ENCODE measurements at regions not wholly inside any gene's neighbourhood (a gene's known extent, or its start where the extent isn't known, plus 50 kb on each side); places are given as distances from the start of the nearest gene placed in this dataset.
"Not testable (repeated sequence)": the region's sequence is repeated elsewhere in the genome, so short reads cannot be mapped to it uniquely, and the experiment has no call there.

DNA sequence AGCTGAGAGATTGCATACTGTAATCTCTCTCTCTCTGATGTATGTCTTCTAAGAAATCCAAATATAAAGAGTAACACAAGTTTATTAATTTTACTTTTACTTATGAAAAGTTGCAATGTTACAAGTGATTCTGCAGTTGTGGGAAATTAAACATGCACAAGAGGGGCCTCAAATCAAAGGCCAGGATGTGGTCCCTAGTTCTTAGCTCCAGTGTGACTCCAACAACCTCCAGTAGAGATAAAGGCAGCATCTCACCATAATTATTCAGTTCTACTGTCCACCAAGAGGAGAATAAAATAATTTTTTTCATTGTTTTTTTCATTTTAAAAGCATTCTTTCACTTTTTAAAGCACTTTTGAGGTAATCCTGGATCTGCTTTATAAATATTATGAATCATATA, 223.3 kb downstream of the RAP2B start:
- DNase-seq, result no peak

- DNase-seq, result no peak
Measured at GRCh38 chr3:153392363-153392762, 230.3 kb downstream of the RAP2B start.

DNA sequence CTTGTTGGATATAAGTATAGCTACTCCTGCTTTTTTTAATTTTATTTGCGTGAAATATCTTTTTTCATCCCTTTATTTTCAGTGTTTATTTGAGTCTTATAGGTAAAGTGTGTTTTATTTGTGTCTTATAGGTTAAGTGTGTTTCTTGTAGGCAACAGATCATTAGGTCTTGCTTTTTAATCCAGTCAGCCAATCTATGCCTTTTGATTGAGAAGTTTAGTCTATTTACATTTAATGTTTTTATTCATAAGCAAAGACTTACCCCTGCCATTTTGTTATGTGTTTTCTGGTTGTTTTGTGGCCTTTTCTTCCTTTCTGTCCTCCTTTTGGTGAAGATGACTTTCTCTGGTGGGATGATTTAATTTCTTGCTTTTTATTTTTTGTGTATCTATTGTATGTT, 232.0 kb downstream of the RAP2B start:
- DNase-seq, result no peak

GRCh38 chr3:153396581-153396980, 234.6 kb downstream of the RAP2B start:
- no peak for DNase-seq

- no peak for DNase-seq
Measured at GRCh38 chr3:153397794-153398193, 235.8 kb downstream of the RAP2B start.

GRCh38 chr3:153399636-153400035, 237.6 kb downstream of the RAP2B start:
- no peak for DNase-seq

DNA sequence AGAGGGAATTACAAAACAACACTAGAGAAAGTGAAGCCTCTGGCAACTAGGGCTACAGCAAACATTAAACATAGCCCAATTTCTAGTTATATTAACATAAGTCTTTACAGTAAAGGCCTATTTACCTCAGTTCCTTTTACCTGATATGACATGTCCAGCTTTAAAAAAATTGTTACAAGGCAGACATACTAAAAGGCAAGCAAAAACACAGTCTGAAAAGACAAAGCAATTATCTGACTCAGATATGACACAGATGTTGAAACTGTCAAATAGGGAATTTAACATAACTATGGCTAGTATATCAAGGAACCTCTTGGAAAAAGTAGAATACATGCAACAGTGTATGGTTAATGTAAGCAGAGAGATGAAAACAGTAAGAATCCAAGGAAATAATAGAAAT, 238.6 kb downstream of the RAP2B start:
- no peak for DNase-seq

- DNase-seq, result no peak
Measured at GRCh38 chr3:153404157-153404556, 242.1 kb downstream of the RAP2B start.

DNA sequence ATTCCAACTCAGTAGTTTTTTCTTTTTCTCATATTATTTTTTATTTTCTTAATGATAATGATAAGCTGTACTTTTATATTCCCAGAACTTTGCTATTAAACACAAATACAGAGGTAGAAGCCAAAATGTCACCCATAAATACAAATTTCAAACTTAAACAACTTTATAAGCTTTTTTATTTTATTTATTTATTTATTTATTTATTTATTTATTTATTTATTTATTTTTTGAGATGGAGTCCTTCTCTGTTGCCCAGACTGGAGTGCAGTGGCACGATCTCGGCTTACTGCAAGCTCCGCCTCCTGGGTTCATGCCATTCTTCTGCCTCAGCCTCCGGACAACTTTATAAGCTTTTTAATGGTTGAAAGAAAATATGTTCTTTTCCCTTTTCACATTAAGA, 243.3 kb downstream of the RAP2B start:
- not testable (repeated sequence) for DNase-seq

- no peak for DNase-seq
Measured at GRCh38 chr3:153410517-153410916, 248.5 kb downstream of the RAP2B start.

- DNase-seq, result no peak
Measured at GRCh38 chr3:153414982-153415381, 253.0 kb downstream of the RAP2B start.

GRCh38 chr3:153422314-153422713, 260.3 kb downstream of the RAP2B start:
- DNase-seq, result no peak

DNA sequence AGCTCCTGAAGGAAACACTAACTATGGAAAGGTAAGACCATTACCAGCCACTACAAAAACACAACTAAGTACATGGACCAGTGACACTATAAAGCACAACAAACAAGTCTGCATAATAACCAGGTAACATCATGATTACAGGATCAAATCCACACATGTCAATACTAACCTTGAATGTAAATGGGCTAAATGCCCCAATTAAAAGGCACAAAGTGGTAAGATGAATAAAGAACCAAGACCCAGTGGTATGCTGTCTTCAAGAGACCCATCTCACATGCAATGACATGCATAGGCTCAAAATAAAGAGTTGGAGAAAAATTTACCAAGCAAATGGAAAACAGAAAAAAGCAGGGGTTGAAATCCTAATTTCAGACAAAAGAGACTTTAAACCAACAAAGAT, 261.8 kb downstream of the RAP2B start:
- not testable (repeated sequence) for DNase-seq

DNA sequence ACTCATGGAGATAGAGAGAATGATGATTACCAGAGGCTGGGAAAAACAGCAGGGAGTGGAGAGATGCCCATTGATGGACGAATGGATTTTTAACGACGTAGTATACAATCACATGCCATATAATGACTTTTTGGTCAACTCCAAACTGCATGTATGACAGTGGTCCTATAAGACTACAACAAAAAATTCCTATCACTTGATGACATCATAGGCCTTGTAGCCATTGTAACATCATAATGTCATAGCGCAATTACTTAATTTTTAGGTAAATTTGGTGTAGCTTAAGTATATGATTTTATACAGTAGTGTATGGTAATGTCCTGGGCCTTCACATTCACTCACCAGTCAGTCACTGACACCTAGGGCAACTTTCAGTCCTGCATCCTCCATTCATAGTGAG, 264.3 kb downstream of the RAP2B start:
- no peak for DNase-seq

DNA sequence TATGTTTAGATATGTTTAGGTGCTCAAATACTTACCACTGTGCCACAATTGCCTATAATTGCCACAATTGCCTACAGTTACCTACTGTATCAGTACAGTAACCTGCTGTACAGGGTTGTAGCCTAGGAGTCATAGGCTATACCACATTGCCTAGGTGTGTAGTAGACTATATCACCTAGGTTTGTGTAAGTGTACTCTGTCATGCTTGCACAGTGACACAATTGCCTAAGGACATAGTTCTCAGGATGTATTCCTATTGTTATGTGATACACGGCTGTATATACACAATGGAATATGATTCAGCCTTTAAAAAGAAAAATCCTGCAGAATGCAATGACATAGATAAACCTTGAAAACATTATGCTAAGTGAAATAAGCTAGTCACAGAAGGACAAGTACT, 264.8 kb downstream of the RAP2B start:
- no peak for DNase-seq

DNA sequence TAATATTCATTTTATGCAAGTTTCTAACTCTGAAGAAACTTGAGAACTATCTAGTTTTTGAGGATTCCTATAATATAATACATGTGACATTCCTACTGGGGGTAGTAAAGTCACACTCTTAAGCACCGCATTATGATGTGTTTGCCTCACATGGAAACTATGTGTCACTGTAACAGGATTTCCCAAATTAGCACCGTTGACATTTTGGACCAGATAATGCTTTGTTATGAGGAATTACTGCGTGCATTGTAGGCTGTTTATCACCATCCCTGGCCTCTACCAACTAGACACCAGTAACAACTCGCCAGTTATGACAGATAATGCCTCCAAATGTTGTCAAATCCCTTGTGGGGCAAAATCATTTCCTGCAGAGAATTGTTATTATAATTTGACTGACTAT, 267.8 kb downstream of the RAP2B start:
- no peak for DNase-seq

DNA sequence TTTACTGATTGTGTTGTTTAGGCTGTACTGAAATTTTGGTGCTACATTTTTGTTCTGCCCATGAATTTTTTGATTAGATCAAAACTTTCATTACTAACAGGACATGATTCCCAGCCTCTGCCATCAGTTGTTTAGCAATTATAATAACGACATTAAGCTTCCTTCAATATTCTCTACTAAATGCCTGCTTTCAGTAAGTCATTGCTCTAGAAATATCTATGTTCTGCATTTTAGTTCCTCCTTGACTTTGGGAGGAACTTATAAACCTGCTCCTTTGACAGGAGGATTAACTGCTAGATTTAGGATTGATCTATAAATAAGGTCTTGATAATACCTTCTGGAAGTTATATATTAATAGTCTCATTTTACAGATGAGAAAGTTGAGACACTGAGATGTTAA, 269.1 kb downstream of the RAP2B start:
- no peak for DNase-seq

- no peak for DNase-seq
Measured at GRCh38 chr3:153437666-153438065, 275.6 kb downstream of the RAP2B start.

DNA sequence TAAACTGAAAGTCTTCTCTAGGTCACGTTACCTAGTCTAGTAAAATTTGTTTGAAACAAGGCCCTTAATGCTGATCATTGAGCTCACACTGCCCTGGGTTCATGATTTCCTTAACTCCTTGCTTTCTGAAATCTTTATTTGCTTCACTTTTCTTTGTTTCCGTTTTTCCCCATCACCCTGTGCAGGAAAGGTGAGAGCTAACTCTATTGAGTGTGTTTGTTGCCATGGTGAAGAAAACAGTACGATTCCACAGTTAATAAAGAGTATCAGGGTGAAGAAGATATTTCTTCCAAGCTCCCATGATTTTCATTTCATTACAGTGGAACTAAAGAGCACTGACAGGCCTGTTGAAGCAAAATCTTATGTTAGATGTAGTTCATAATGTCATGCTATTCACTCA, 276.2 kb downstream of the RAP2B start:
- DNase-seq, result no peak

- DNase-seq, result no peak
Measured at GRCh38 chr3:153439780-153440179, 277.8 kb downstream of the RAP2B start.

DNA sequence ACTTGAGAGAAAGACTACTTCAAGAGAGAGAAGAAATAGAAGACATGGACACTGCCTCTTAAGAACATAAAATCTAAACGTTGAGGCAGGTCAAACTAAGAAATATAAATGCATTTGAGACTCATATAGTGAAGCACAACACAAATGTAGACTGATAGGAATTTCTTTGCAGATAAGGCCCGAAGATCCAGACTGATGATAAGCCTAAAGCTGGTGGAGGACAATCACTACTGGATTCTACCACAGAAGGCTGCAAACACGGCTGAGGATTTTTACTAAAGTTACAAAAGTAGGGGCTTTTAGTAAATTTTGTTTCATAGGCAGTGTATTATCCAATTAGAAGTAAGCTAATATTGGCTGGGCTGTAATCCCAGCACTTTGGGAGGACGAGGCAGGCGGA, 278.3 kb downstream of the RAP2B start:
- DNase-seq, result no peak

GRCh38 chr3:153442386-153442785, 280.4 kb downstream of the RAP2B start:
- DNase-seq, result no peak

DNA sequence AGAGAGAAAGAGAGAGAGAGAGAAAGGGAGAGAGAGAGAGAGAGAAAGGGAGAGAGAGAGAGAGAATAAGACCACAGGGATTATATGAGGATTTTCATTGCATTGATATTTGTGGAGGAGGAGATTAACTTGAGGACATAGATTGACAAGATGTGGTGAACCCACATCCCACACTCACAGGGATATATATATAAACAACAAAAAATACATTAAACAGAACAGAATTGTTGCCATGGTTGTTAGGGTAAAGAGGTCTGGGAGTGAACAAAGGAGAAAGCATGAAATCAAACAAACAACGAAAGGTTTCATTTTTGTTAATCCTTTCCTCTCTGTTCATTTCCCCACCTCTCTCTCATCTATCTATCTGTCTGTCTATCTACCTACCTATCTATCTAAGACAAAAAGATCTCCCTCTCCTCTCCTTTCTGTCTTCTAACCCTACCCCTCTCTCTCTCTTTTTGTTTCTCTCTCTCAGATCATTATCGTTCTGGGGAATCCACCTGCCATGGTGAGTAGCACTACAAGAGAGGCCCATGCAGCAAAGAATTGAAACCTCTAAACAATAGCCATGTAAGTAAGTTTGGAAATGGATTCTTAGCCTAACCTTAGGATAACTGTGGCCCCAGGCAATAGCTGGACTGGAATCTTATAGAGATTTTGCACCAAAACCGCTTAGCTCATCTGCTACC, 280.9 kb downstream of the RAP2B start:
- DNase-seq, result no peak

- DNase-seq, result no peak
Measured at GRCh38 chr3:153443961-153444360, 281.9 kb downstream of the RAP2B start.

- no peak for DNase-seq
Measured at GRCh38 chr3:153445817-153446216, 283.8 kb downstream of the RAP2B start.

Measured in NCI-H1092 (cell line).